ENCODE measurements at regions not wholly inside any gene's neighbourhood (a gene's known extent, or its start where the extent isn't known, plus 50 kb on each side); places are given as distances from the start of the nearest gene placed in this dataset.

DNA sequence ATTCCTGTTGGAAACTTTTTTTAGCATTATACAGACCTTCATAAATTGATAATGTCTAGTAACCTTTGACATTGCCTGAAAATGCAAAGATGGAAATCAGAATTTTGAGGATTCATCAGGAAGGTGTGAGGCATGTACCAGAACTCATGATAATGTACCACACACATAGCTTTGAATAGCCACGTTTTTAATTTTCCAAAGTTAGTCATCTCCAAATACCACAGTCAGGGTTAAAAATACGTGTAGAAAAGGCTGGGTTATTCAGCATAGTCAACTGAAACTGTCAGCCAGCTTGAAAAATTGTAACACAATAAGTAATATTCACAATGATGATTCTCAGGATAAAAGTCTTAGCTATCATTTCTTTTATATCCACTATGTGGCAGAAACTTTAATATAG is 102.0 kb upstream of the THRB start:
- no peak for DNase-seq (ENCODE audit: low read depth)

DNA sequence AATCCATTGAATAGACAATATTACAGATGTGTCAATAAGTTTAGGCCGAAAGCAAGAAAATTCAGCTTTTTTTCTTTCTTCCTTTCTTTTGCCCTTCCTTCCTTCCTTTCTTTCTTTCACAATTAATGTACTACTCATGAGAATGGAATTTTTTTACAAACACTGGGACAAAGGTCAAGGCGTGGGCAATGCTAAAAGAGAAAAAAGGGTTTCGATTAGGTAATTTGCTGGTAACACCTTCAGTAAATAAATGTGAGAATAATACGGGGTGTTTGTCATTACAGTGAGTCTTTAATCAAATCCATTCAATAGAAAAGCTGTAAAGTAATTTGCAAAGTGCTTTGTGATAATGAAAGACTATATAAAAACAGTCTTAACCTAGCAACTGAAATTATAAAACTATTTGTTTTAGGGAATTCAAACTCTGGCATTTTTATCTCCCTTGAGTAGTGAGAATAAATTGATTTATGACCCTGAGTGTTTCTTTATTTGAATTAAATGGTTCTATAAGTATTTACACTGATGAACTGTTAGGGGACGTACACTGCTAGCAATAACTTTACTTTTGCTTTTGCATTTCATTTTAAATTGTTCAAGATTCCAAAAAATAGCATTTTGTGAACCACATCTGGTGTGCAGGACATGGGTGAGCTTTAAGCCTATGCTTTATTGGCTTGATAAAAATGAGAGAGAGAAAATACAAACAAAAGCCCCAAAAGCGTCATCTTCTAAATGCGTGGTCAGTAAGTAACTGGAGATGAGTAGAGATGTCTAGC is 104.2 kb upstream of the THRB start:
- no peak for DNase-seq (ENCODE audit: low read depth)

- no peak for DNase-seq (ENCODE audit: low read depth)
These were observed 106.7 kb upstream of the THRB start for GRCh38 chr3:24601066-24601939.

DNA sequence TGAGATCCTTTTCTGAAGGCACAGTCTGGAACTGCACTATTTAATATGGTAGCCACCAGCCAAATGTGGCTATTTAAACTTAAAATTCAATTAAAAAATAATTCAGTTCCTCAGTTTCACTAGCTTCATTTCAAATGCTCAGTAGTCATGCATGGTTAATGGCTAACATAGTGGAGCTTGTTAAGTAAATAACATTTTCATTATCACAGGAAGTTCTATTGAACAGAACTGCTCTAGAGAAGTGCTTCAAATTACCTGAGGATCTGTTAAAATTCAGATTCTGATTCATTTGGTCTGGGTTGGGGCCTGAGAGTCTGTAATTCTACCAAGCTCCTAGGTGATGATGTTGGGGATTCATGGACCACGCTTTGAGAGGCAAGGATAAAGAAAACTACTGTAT is 109.6 kb upstream of the THRB start:
- DNase-seq (ENCODE audit: low read depth), result no peak

DNA sequence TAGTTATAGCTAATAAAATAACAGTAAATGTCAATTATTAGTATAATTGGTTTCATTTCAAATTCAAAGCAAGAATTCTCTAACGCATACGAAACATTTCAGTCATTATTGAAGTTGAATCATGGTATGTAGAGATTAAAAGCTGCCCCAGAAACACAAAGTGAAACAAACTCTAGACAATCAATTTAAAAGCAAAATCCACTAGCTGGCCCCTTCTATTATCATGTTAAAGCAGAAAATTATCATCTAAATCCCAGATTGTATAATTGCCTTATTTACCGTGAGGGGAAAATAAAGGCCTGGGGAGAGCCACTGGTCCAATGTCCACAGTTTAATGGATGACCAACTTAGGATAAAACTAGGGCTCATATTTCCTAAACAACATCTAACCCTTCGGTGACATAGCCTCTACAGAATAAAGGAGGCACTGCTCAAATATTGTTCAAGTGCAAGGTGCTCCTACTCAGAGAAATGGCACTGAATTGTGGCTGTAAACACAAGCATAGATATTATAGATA is 110.9 kb upstream of the THRB start:
- no peak for DNase-seq (ENCODE audit: low read depth)

DNA sequence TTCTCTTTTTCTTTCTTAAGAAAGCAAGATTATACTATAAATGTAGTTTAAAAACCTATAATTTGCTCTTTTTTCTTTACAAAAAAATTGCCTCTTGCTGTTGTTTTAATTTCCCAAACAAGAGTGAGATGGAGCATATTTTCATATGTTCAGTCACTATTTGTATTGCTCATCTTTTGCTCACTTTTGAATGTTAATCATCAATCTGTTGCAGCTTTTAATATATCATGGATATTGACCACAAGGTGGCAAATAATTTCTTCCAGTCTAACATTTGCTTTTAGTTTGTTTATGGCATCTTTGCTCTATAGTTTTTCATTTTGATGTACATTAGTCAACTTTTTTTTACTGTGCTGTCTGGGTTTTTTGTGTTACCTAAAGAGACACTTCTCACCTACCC is 112.6 kb upstream of the THRB start:
- DNase-seq (ENCODE audit: low read depth), result no peak

DNA sequence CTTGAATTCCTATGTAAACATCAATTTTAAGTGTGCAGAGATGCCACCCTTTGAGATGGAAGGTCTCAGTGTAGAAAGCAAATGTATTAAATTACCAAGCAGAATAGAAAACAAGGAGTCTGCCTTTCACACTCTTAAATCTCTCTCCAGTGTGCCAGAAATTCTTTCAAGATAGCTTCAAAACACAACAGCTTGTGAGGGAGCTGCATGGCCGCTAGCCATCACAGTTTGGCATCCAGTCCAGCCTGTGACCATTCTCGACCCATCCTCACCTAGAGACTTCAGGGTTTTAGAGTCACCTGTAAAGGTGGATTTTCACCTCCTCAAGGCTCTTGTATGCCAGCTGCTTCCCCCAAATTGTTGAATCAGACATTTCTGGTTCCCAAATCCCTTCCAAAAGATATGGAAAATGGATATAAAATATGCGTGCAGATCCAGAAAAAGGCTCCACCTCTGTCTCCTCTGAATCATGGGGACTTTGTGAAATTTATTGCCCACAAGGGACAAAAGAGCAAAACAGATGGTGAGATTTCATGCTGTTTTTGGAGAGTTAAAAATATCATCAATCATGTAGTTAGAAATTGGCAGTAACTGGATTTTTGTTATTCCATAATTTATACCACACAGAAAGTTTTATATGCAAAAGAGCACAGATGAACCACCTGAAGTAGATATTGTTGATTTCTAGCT is 114.2 kb upstream of the THRB start:
- no peak for DNase-seq (ENCODE audit: low read depth)

DNA sequence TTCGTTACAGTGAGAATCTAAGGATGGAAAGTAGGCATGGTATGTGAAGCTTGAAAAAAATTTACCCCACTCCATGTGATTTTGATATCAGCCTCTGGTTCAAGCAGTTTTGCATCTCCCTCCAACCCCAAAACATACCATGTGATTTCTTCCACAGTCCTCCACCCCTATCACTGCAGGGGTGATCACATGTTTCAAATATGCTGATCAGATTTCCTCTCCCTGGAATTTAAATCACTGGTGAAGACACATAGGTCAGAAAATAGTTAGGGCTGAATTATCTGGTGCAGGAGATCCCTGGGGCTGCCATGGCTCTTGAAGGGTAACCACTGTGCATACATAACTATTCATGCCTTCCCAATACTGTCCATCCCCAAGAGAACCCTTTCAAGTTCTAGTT is 119.7 kb upstream of the THRB start:
- DNase-seq (ENCODE audit: low read depth), result no peak

DNA sequence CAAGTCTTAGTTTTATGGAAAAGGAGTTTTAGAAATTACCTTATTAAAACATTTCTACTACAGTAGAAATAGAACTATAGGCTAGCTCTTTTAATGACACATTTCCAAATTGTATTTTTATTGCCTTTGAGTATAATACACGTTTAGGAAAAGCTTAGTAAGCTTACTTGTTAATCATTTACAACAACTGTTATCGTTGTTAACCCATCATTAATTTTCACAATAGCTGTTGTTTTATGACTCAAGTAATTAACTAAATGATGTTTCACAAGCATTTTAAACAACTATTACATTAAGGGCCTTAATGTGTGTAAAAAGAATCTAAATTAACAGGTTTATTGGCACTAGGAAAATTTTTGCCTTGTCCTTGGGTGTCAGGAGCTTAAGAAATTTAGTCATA is 120.5 kb upstream of the THRB start:
- DNase-seq (ENCODE audit: low read depth), result no peak

DNA sequence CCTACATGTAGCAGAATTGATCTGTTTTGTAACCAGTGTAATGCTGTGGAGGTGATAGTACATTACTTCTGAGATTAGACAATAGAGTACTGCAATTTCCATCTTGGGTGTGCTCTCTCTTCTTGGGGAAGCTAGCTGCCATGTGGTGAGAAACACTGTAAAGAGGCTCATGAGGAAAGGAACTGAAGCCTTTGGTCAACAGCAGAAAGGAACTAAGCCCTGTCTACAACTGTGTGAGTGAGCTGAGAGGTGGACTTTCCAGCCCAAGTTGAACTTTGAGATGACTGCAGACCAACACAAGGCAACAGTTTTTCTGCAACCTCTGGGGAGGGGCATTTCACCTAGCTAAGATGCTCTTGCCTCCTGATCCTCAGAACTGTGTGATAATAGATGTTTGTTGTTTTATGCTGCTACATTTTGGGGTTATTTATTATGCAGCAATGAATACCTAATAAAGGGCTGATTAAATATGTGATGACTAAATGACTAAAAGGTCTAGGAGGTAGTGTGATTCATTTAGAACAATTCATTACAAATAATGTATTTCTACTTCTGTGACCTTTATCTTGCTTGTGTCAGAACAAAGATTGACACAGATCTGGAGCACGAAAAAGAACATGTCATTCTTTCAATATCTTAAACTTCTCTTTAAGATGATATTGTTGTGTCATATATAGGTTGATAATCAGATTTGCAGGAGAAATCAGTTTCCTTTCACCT is 121.6 kb upstream of the THRB start:
- DNase-seq (ENCODE audit: low read depth), result no peak

DNA sequence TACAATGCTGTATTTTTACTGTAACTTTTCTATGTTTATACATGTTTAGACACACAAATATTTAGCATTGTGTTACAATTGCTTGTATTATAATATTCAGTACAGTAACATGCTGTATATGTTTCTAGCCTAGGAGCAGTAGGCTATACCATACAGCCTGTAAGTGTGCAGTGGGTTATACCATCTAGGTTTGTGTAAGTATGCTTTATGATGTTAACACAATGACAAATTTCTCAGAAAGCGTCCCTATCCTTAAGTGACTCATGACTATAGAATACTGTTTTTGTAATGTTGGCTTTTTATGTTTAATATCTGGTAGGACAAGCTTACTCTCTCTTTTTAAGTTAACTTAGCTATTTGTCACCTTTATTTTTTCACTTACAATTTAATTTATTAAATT is 127.5 kb upstream of the THRB start:
- no peak for DNase-seq (ENCODE audit: low read depth)

GRCh38 chr3:24622696-24623225 is 128.1 kb upstream of the THRB start:
- DNase-seq (ENCODE audit: low read depth), result no peak

- DNase-seq (ENCODE audit: low read depth), result no peak
These were observed 129.0 kb upstream of the THRB start for GRCh38 chr3:24623657-24624056.

GRCh38 chr3:24624938-24625681 is 130.5 kb upstream of the THRB start:
- no peak for DNase-seq (ENCODE audit: low read depth)

- no peak for DNase-seq (ENCODE audit: low read depth)
These were observed 134.0 kb upstream of the THRB start for GRCh38 chr3:24628523-24629258.

GRCh38 chr3:24631481-24631880 is 136.8 kb upstream of the THRB start:
- no peak for DNase-seq (ENCODE audit: low read depth)

DNA sequence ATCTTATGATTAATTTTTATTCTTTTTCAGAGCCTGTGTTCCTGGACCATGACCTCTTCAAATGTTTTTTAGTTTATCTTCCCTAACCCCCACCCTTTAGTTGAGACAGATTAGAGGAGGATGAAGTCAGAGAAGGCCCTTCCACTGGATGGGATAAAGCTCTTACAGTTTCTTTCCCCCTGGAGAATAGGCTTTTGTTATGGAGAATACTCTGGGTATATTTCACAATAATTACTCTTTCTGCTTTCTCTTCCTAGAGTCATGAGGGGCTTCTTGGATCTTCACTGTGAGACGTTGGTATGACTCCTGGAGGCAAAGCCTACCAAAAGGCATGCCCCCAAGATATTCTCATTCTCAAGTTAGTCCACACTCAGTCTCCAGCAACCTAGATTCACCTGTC is 144.4 kb upstream of the THRB start:
- DNase-seq (ENCODE audit: low read depth), result no peak

GRCh38 chr3:24639481-24640329 is 145.1 kb upstream of the THRB start:
- DNase-seq (ENCODE audit: low read depth), result no peak

DNA sequence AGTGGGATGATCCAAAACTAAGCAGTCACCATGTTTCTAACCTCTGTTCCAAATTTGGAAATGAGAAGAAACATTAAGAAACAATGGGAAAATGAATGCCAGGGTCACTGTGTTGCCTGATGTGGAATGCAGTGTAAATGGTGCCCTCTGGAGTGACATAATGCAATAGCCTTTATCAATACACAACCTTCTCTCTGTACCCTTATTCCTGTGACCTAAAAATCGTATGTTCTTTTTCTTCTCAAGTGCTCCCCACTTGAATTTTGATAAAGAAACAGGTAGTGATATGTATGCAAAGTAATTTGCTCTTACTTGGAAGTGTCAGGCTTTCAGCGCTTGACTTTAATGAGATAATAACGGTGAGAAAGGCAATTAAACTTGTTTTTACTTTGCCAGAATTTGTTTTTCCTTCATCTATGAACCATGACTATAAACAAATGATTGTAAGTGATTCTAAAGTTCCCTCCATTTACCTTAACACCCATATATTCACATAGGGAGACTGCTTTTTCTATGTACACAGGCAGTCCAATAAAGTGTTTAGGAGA is 145.8 kb upstream of the THRB start:
- no peak for DNase-seq (ENCODE audit: low read depth)
